Neural progenitor cell (in vitro differentiated cells): ENCODE measurements at regions not wholly inside any gene's neighbourhood (a gene's known extent, or its start where the extent isn't known, plus 50 kb on each side); places are given as distances from the start of the nearest gene placed in this dataset.
"Not testable (repeated sequence)": the region's sequence is repeated elsewhere in the genome, so short reads cannot be mapped to it uniquely, and the experiment has no call there.

Experiments used
- DNase-seq: peaks from one replicate; pipeline ENCODE4 v3.0.0-alpha.2; 2016; ENCODE audit warnings: low spot score
- H2AFZ ChIP-seq: fragments of 200-600 bp; sonication (generic); replicated peaks from 2 replicates; pipeline ENCODE4 v1.6.1; 2016; ENCODE audit warnings: antibody characterized with exemption
- H3F3A ChIP-seq: fragments of 200-600 bp; sonication (generic); 2 replicates; pipeline ENCODE4 v1.6.1; 2016; ENCODE audit warnings: antibody characterized with exemption, low read depth
- H3K27ac ChIP-seq: fragments of 200-600 bp; sonication (generic); 2 replicates; pipeline ENCODE4 v1.5.1; 2016; ENCODE audit warnings: mild to moderate bottlenecking
- H3K27me3 ChIP-seq: fragments of 200-600 bp; sonication (generic); 2 replicates; pipeline ENCODE4 v1.6.1; 2016; ENCODE audit warnings: mild to moderate bottlenecking, moderate library complexity
- H3K36me3 ChIP-seq: fragments of 200-600 bp; sonication (generic); 2 replicates; pipeline ENCODE4 v1.5.1; 2016
- H3K4me1 ChIP-seq: fragments of 200-600 bp; sonication (generic); 2 replicates; pipeline ENCODE4 v1.6.1; 2016; ENCODE audit warnings: mixed run types
- H3K4me2 ChIP-seq: fragments of 200-600 bp; sonication (generic); 2 replicates; pipeline ENCODE4 v1.6.1; 2016
- H3K4me3 ChIP-seq: fragments of 200-600 bp; sonication (generic); 2 replicates; pipeline ENCODE4 v1.5.1; 2016
- H3K79me2 ChIP-seq: fragments of 200-600 bp; sonication (generic); 2 replicates; pipeline ENCODE4 v1.6.1; 2016; ENCODE audit warnings: low read depth
- H3K9ac ChIP-seq: fragments of 200-600 bp; sonication (generic); 2 replicates; pipeline ENCODE4 v1.6.1; 2016
- H3K9me3 ChIP-seq: fragments of 200-600 bp; sonication (generic); 2 replicates; pipeline ENCODE4 v1.5.1; 2016; ENCODE audit warnings: low read depth
- H4K20me1 ChIP-seq: fragments of 200-600 bp; sonication (generic); 2 replicates; pipeline ENCODE4 v1.6.1; 2016; ENCODE audit warnings: low read depth
- H3K27ac Mint-ChIP-seq: 3 replicates; pipeline ENCODE4 v1.8.0; 2021; ENCODE audit warnings: mixed read lengths
- H3K27me3 Mint-ChIP-seq: 2 replicates; pipeline ENCODE4 v1.8.0; 2022; ENCODE audit warnings: low read depth, mild to moderate bottlenecking, inconsistent platforms, moderate library complexity, mixed read lengths; ENCODE audit not compliant: insufficient read depth
- H3K36me3 Mint-ChIP-seq: 3 replicates; pipeline ENCODE4 v1.8.0; 2021; ENCODE audit warnings: mixed read lengths
- H3K4me1 Mint-ChIP-seq: 3 replicates; pipeline ENCODE4 v1.8.0; 2021; ENCODE audit warnings: mixed read lengths
- H3K4me3 Mint-ChIP-seq: 3 replicates; pipeline ENCODE4 v1.8.0; 2021; ENCODE audit warnings: mild to moderate bottlenecking, moderate library complexity, mixed read lengths
- H3K9me3 Mint-ChIP-seq: 3 replicates; pipeline ENCODE4 v1.8.0; 2020; ENCODE audit warnings: mixed read lengths
- EZH2 ChIP-seq: fragments of 200-600 bp; sonication (generic); IDR thresholded peaks from 2 replicates; pipeline ENCODE4 v1.6.1; 2017; ENCODE audit warnings: antibody characterized with exemption, mild to moderate bottlenecking, moderate library complexity
- EZH2phosphoT487 ChIP-seq: fragments of 200-600 bp; sonication (generic); IDR thresholded peaks from 2 replicates; pipeline ENCODE4 v1.6.1; 2017; ENCODE audit warnings: antibody characterized with exemption
- TF ChIP-seq, protein P1 (sequence below): fragments of 200-600 bp; sonication (generic); IDR thresholded peaks from 2 replicates; pipeline ENCODE4 v1.5.1; 2017; ENCODE audit warnings: antibody characterized with exemption, mild to moderate bottlenecking

DNA sequence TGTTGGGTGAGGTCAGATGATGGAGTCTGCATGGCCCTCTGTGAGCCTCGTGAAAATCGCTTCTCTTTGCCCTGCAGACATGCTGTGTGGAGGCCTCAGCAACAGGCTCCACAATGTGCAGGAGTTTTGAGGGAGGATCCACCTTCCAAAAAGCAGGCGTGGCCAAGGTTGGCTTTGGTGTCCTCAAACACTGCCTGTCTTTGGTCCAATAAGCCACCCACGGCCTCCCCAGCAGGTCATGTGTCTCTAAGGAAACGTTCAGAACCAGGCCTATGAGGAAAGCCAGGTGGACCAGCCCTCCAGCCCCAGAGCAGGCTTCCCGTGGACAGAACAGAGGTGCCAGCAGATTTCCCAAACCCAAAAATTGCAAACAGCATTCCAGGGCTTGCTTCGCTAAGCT lies 340.7 kb upstream of the IRX2 start:
- Histone ChIP-seq H3K4me2 (no peak overlapping the region), H3F3A (no peaks in the 10 kb centered on the region), H3K9ac (no peak overlapping the region), H3K4me1 (no peaks in the 10 kb centered on the region), H3K79me2 (no peaks in the 10 kb centered on the region), H2AFZ (no peak overlapping the region), H3K36me3 (no peaks in the 10 kb centered on the region), H3K9me3 (no peaks in the 10 kb centered on the region), H3K4me3 (no peak overlapping the region), H3K27ac (no peak overlapping the region), H4K20me1 (no peaks in the 10 kb centered on the region), H3K27me3 (no peaks in the 10 kb centered on the region)
- DNase-seq: no peak
- no peaks in the 10 kb centered on the region for H3K27me3 Mint-ChIP-seq
- H3K4me3 Mint-ChIP-seq: no peak overlapping the region
- H3K36me3 Mint-ChIP-seq: no peaks in the 10 kb centered on the region
- TF ChIP-seq, protein P1, sequence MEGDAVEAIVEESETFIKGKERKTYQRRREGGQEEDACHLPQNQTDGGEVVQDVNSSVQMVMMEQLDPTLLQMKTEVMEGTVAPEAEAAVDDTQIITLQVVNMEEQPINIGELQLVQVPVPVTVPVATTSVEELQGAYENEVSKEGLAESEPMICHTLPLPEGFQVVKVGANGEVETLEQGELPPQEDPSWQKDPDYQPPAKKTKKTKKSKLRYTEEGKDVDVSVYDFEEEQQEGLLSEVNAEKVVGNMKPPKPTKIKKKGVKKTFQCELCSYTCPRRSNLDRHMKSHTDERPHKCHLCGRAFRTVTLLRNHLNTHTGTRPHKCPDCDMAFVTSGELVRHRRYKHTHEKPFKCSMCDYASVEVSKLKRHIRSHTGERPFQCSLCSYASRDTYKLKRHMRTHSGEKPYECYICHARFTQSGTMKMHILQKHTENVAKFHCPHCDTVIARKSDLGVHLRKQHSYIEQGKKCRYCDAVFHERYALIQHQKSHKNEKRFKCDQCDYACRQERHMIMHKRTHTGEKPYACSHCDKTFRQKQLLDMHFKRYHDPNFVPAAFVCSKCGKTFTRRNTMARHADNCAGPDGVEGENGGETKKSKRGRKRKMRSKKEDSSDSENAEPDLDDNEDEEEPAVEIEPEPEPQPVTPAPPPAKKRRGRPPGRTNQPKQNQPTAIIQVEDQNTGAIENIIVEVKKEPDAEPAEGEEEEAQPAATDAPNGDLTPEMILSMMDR: no peak
- TF ChIP-seq EZH2 (no peak), EZH2phosphoT487 (no peak)
- no peak overlapping the region for H3K27ac Mint-ChIP-seq
- H3K9me3 Mint-ChIP-seq: no peaks in the 10 kb centered on the region
- H3K4me1 Mint-ChIP-seq: peaks cover 6% of the 10 kb centered on the region

DNA sequence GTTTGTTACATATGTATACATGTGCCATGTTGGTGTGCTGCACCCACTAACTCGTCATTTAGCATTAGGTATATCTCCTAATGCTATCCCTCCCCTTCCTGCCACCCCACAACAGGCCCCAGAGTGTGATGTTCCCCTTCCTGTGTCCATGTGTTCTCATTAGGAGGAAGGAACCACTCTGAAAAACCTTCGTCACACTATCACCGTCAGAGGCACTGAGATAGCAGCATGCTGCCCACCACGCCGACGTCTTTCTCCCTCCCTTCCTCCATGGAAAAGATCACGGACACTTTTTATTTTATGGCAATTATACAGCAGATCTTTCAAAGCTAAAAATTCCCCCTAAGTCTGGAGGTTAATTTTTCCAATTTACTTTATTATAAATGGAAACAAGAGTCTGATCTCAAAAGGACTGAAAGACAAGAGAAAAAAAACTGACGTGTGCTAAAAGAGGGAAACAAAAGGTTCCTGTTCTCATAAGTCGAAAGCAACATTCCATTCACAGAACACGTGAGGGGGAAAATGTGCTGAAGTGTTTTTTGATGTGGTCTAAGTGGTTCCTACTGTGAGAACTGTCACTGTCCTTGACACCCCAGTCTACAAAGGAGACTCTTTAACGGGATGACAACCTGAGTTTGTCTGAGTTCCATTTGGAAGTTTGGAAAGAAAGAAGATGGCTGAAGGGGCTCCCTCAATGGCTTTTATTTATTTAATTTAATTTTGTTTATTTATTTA lies 339.7 kb upstream of the IRX2 start:
- Mint-ChIP-seq H3K9me3 (no peaks in the 10 kb centered on the region), H3K27ac (peak overlapping the region; percentile 64), H3K4me3 (no peak overlapping the region), H3K36me3 (no peaks in the 10 kb centered on the region), H3K4me1 (peaks cover 6% of the 10 kb centered on the region), H3K27me3 (no peaks in the 10 kb centered on the region)
- Histone ChIP-seq H3K36me3 (no peaks in the 10 kb centered on the region), H3K4me1 (no peaks in the 10 kb centered on the region), H4K20me1 (no peaks in the 10 kb centered on the region), H3K27me3 (no peaks in the 10 kb centered on the region), H3K4me3 (no peak overlapping the region), H3F3A (no peaks in the 10 kb centered on the region), H2AFZ (no peak overlapping the region), H3K9me3 (no peaks in the 10 kb centered on the region), H3K9ac (no peak overlapping the region), H3K27ac (no peak overlapping the region), H3K4me2 (no peak overlapping the region), H3K79me2 (no peaks in the 10 kb centered on the region)
- DNase-seq: no peak
- TF ChIP-seq, protein P1: no peak

DNA sequence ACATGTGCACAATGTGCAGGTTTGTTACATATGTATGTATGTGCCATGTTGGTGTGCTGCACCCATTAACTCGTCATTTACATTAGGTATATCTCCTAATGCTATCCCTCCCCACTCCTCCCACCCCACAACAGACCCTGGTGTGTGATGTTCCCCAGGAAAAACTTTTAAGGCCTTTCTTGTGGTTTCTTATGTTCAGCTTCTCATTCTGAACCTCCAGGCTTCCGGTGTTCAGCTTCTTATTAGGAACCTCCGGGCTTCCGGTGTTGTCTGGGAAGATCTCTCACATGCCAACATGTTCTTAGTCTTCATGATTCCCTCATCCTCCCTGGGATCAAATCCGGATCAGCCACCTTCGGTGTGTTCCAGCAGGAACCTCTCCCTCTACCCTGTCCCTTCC lies 338.8 kb upstream of the IRX2 start:
- not testable (repeated sequence) for H3K36me3 Mint-ChIP-seq, H4K20me1 ChIP-seq, H3K4me1 Mint-ChIP-seq, H3K27me3 Mint-ChIP-seq, DNase-seq, H3K36me3 ChIP-seq, H3K27ac Mint-ChIP-seq, H3K27ac ChIP-seq, H3K4me3 ChIP-seq, H3K9me3 ChIP-seq, H3K4me1 ChIP-seq, H3K27me3 ChIP-seq, H3K4me3 Mint-ChIP-seq, H2AFZ ChIP-seq, H3K9me3 Mint-ChIP-seq, H3K79me2 ChIP-seq, H3F3A ChIP-seq, H3K9ac ChIP-seq, H3K4me2 ChIP-seq

DNA sequence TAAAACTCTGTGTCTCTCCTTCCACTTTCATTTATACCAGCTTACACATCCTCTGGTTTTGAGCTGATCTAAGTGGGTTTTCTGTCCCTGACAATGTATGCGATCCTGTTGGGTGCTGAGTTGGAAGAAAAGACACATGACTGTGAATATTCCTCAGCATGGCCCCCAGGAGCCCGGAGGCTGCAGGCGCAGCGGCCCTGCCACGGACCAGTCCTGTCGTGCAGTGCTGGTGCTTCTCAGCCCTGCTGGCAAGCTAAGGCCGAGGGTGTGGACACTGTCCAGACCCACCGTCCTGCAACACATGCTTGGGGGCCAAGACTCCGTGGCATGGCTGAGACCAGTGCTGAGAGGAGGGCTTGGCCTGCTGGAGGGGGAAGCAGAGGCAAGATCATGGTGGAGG lies 328.9 kb upstream of the IRX2 start:
- no peaks in the 10 kb centered on the region for H3K4me1 Mint-ChIP-seq
- H3K27me3 Mint-ChIP-seq: peaks cover 3% of the 10 kb centered on the region

More for the DNA sequence above, 328.9 kb upstream of the IRX2 start:
- Mint-ChIP-seq H3K9me3 (peaks cover 15% of the 10 kb centered on the region), H3K27ac (no peak overlapping the region), H3K36me3 (no peaks in the 10 kb centered on the region), H3K4me3 (no peak overlapping the region)
- H3K36me3 ChIP-seq: no peaks in the 10 kb centered on the region
- H3K27me3 ChIP-seq: no peaks in the 10 kb centered on the region
- no peaks in the 10 kb centered on the region for H4K20me1 ChIP-seq
- DNase-seq: no peak
- no peak overlapping the region for H3K4me2 ChIP-seq
- H3K4me3 ChIP-seq: no peak overlapping the region
- no peak overlapping the region for H3K9ac ChIP-seq
- no peak for TF ChIP-seq EZH2phosphoT487
- TF ChIP-seq EZH2: no peak
- TF ChIP-seq, protein P1: no peak
- H3K79me2 ChIP-seq: no peaks in the 10 kb centered on the region
- H3K9me3 ChIP-seq: no peaks in the 10 kb centered on the region
- no peaks in the 10 kb centered on the region for H3K4me1 ChIP-seq
- no peak overlapping the region for H2AFZ ChIP-seq
- H3K27ac ChIP-seq: no peak overlapping the region
- no peaks in the 10 kb centered on the region for H3F3A ChIP-seq
